Ovary (tissue), 3 donors: ENCODE measurements at regions not wholly inside any gene's neighbourhood (a gene's known extent, or its start where the extent isn't known, plus 50 kb on each side); places are given as distances from the start of the nearest gene placed in this dataset.

Experiments
- CTCF ChIP-seq, 3 donors: fragments of 450-650 bp in 2 of 3; fragments of 200-600 bp in 1 of 3; IDR thresholded peaks; one replicate each; pipeline versions ENCODE4 v1.5.1 to v1.8.0; 2016 to 2022; ENCODE audit warnings: antibody characterized with exemption in 3 of 3, mild to moderate bottlenecking in 1 of 3
- EP300 ChIP-seq: sonication (generic); formaldehyde crosslinking; IDR thresholded peaks from one replicate; pipeline ENCODE4 v1.6.1; 2017; ENCODE audit warnings: antibody characterized with exemption
- POLR2A ChIP-seq: fragments of 450-650 bp; IDR thresholded peaks from one replicate; pipeline ENCODE4 v1.6.1; 2017; ENCODE audit warnings: antibody characterized with exemption, mild to moderate bottlenecking, moderate library complexity
- donor health status: DM: no; HTN: no; CAD: no.

DNA sequence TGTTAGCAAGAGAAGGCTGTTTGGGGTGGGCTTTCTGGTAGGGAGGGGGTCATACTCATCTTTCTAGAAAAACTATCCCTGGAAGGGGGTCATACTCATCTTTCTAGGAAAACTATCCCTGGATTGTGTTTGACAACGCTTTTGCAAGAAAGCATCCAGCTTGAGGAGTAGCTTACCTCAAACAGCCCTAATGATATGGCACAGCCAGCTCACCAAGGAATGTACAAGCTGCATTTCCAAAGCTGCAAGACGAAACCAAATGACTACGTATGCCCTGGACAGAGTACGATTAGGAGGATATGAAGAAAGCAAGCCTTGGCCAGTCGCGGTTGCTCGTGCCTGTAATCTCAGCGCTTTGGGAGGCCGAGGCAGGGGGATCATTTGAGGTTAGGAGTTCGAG lies 63.4 kb downstream of the KLF4 start:
- TF ChIP-seq EP300, result no peak
- no peak for TF ChIP-seq CTCF (IDR thresholded peaks at IDR 0.05)
- no peak for TF ChIP-seq POLR2A
